Smooth muscle cell (in vitro differentiated cells): ENCODE measurements at regions not wholly inside any gene's neighbourhood (a gene's known extent, or its start where the extent isn't known, plus 50 kb on each side); places are given as distances from the start of the nearest gene placed in this dataset.

Source experiments
- DNase-seq: peaks from one replicate; lab custom pipeline; 2025; ENCODE audit not compliant: unreplicated experiment; lab: John Stamatoyannopoulos, UW
- H2AFZ ChIP-seq: fragments of 200-600 bp; sonication (generic); 2 replicates; pipeline ENCODE4 v1.6.0; 2016; ENCODE audit warnings: antibody characterized with exemption, low read depth, mild to moderate bottlenecking
- H3F3A ChIP-seq: fragments of 200-600 bp; sonication (generic); 2 replicates; pipeline ENCODE4 v1.6.0; 2017; ENCODE audit warnings: antibody characterized with exemption, low read depth
- H3K27ac ChIP-seq: fragments of 200-600 bp; sonication (generic); 2 replicates; pipeline ENCODE4 v1.5.1; 2016; ENCODE audit warnings: low read depth, mild to moderate bottlenecking
- H3K27me3 ChIP-seq: fragments of 200-600 bp; sonication (generic); 2 replicates; pipeline ENCODE4 v1.6.1; 2016; ENCODE audit warnings: low read depth, mild to moderate bottlenecking
- H3K36me3 ChIP-seq: fragments of 200-600 bp; sonication (generic); 2 replicates; pipeline ENCODE4 v1.5.1; 2016; ENCODE audit warnings: low read depth
- H3K4me1 ChIP-seq: fragments of 200-600 bp; sonication (generic); 2 replicates; pipeline ENCODE4 v1.5.1; 2016; ENCODE audit warnings: low read depth
- H3K4me2 ChIP-seq: fragments of 200-600 bp; sonication (generic); 2 replicates; pipeline ENCODE4 v1.6.0; 2016; ENCODE audit warnings: mild to moderate bottlenecking
- H3K4me3 ChIP-seq: fragments of 200-600 bp; sonication (generic); 2 replicates; pipeline ENCODE4 v1.5.1; 2016; ENCODE audit warnings: mild to moderate bottlenecking
- H3K79me2 ChIP-seq: fragments of 200-600 bp; sonication (generic); 2 replicates; pipeline ENCODE4 v1.6.0; 2016; ENCODE audit warnings: low read depth, mild to moderate bottlenecking
- H3K9ac ChIP-seq: fragments of 200-600 bp; sonication (generic); 2 replicates; pipeline ENCODE4 v1.6.0; 2016; ENCODE audit warnings: low read depth
- H3K9me3 ChIP-seq: fragments of 200-600 bp; sonication (generic); replicated peaks from 2 replicates; pipeline ENCODE4 v1.5.1; 2016; ENCODE audit warnings: low read depth
- H4K20me1 ChIP-seq: fragments of 200-600 bp; sonication (generic); 2 replicates; pipeline ENCODE4 v1.6.0; 2016; ENCODE audit warnings: low read depth
- CTCF ChIP-seq: fragments of 200-600 bp; sonication (generic); IDR thresholded peaks from 2 replicates; pipeline ENCODE4 v1.5.1; 2017; ENCODE audit warnings: borderline replicate concordance, mild to moderate bottlenecking, antibody characterized with exemption; ENCODE audit not compliant: insufficient read depth, poor library complexity, severe bottlenecking
- WGBS: methylation state at CpG from one replicate; pipeline ENCODE4 v1.1.7; 2016; ENCODE audit warnings: low lambda C conversion rate; 5-methylcytosine and 5-hydroxymethylcytosine counted together

GRCh38 chrX:112991801-112992200, 151.2 kb upstream of the AMOT start:
- H3K36me3 ChIP-seq, result no peaks in the 10 kb centered on the region
- no peaks in the 10 kb centered on the region for H3F3A ChIP-seq
- H3K9me3 ChIP-seq, result no peaks in the 10 kb centered on the region
- H3K9ac ChIP-seq, result no peak overlapping the region
- H3K27me3 ChIP-seq, result no peaks in the 10 kb centered on the region
- no peak overlapping the region for H3K4me3 ChIP-seq
- no peak for DNase-seq
- H4K20me1 ChIP-seq, result no peaks in the 10 kb centered on the region
- 65% methylated on average over 2 of the region's 2 CpGs for WGBS
- no peak overlapping the region for H3K4me2 ChIP-seq
- no peak overlapping the region for H3K27ac ChIP-seq
- no peaks in the 10 kb centered on the region for H3K79me2 ChIP-seq
- TF ChIP-seq CTCF, result no peak
- no peak overlapping the region for H2AFZ ChIP-seq
- H3K4me1 ChIP-seq, result no peaks in the 10 kb centered on the region

GRCh38 chrX:112979879-112980278, 139.2 kb upstream of the AMOT start:
- WGBS, result 96% methylated on average over 1 of the region's 1 CpG
- no peak for DNase-seq
- no peaks in the 10 kb centered on the region for H3K79me2 ChIP-seq
- no peaks in the 10 kb centered on the region for H3K4me1 ChIP-seq
- H3K36me3 ChIP-seq, result no peaks in the 10 kb centered on the region
- H3K4me3 ChIP-seq, result no peak overlapping the region
- H3K4me2 ChIP-seq, result no peak overlapping the region
- no peak for TF ChIP-seq CTCF
- no peaks in the 10 kb centered on the region for H3K27me3 ChIP-seq
- H3K9me3 ChIP-seq, result no peaks in the 10 kb centered on the region
- H2AFZ ChIP-seq, result no peak overlapping the region
- no peaks in the 10 kb centered on the region for H4K20me1 ChIP-seq
- no peak overlapping the region for H3K9ac ChIP-seq
- no peaks in the 10 kb centered on the region for H3F3A ChIP-seq
- H3K27ac ChIP-seq, result no peak overlapping the region

GRCh38 chrX:112968351-112969133, 127.9 kb upstream of the AMOT start:
- peak overlapping the region; percentile 82 for H3K27ac ChIP-seq
- no peak overlapping the region for H2AFZ ChIP-seq
- no peak overlapping the region for H3K4me3 ChIP-seq
- no peaks in the 10 kb centered on the region for H3K9me3 ChIP-seq
- no peaks in the 10 kb centered on the region for H3K4me1 ChIP-seq
- H3K27me3 ChIP-seq, result no peaks in the 10 kb centered on the region
- TF ChIP-seq CTCF, result no peak
- 83% methylated on average over 2 of the region's 2 CpGs for WGBS
- H3K36me3 ChIP-seq, result no peaks in the 10 kb centered on the region
- no peaks in the 10 kb centered on the region for H3F3A ChIP-seq
- no peaks in the 10 kb centered on the region for H4K20me1 ChIP-seq
- DNase-seq, result no peak
- H3K9ac ChIP-seq, result peak overlapping the region; percentile 35
- H3K4me2 ChIP-seq, result peak overlapping the region; percentile 24
- no peaks in the 10 kb centered on the region for H3K79me2 ChIP-seq

- H3K4me2 ChIP-seq, result peak overlapping the region; percentile 24
- H3K27ac ChIP-seq, result peak overlapping the region; percentile 82
- no peak overlapping the region for H2AFZ ChIP-seq
- DNase-seq, result no peak
- no peaks in the 10 kb centered on the region for H3K4me1 ChIP-seq
- no peak overlapping the region for H3K4me3 ChIP-seq
- TF ChIP-seq CTCF, result no peak
- H4K20me1 ChIP-seq, result no peaks in the 10 kb centered on the region
- no peaks in the 10 kb centered on the region for H3K9me3 ChIP-seq
- peak overlapping the region; percentile 35 for H3K9ac ChIP-seq
- no peaks in the 10 kb centered on the region for H3F3A ChIP-seq
- 86% methylated on average over 4 of the region's 4 CpGs for WGBS
- H3K36me3 ChIP-seq, result no peaks in the 10 kb centered on the region
- H3K27me3 ChIP-seq, result no peaks in the 10 kb centered on the region
- no peaks in the 10 kb centered on the region for H3K79me2 ChIP-seq
Measured at GRCh38 chrX:112967903-112968302, 127.3 kb upstream of the AMOT start.
